HepG2 (cell line): ENCODE measurements at regions not wholly inside any gene's neighbourhood (a gene's known extent, or its start where the extent isn't known, plus 50 kb on each side); places are given as distances from the start of the nearest gene placed in this dataset.

Experiments
- ATF7 ChIP-seq, 2 experiments: fragments of 450-650 bp in 1 of 2; sonication (generic) in 1 of 2; formaldehyde crosslinking in 1 of 2; IDR thresholded peaks; 2 replicates each; pipeline versions ENCODE4 v1.4.0 to v1.6.1; 2016 to 2020; ENCODE audit warnings: antibody characterized with exemption in 1 of 2, mild to moderate bottlenecking in 1 of 2, missing genetic modification reagents in 1 of 2
- CREB1 ChIP-seq, 2 experiments: fragments of 450-650 bp in 1 of 2; IDR thresholded peaks; 2 replicates each; pipeline ENCODE4 v1.6.1; 2016 to 2017; ENCODE audit warnings: control low read depth in 1 of 2, mild to moderate bottlenecking in 1 of 2, missing compliant biosample characterization in 1 of 2, missing genetic modification characterization in 1 of 2
- MYNN ChIP-seq: sonication (generic); formaldehyde crosslinking; IDR thresholded peaks from 2 replicates; pipeline ENCODE4 v1.4.0; 2020; ENCODE audit warnings: mild to moderate bottlenecking, low read depth, missing genetic modification reagents
- ONECUT2 ChIP-seq: sonication (generic); formaldehyde crosslinking; IDR thresholded peaks from 2 replicates; pipeline ENCODE4 v1.4.0; 2020; ENCODE audit warnings: missing genetic modification reagents
- POLR2A ChIP-seq, 2 experiments: IDR thresholded peaks; 2 replicates each; pipeline ENCODE4 v1.6.1; 2011; ENCODE audit warnings: low read depth in 2 of 2, low read length in 2 of 2, mild to moderate bottlenecking in 1 of 2, moderate library complexity in 1 of 2; ENCODE audit not compliant: insufficient read depth in 1 of 2
- STAT5B ChIP-seq: sonication (generic); formaldehyde crosslinking; IDR thresholded peaks from 2 replicates; pipeline ENCODE4 v1.4.0; 2020; ENCODE audit warnings: missing genetic modification reagents
- ZNF407 ChIP-seq: sonication (generic); formaldehyde crosslinking; IDR thresholded peaks from one replicate; pipeline ENCODE4 v1.5.1; 2020; ENCODE audit warnings: mild to moderate bottlenecking, missing genetic modification reagents; ENCODE audit errors: not compliant biosample characterization
- ZNF614 ChIP-seq: IDR thresholded peaks from 2 replicates; pipeline ENCODE4 v1.6.1; 2018; ENCODE audit warnings: missing biosample characterization, missing genetic modification reagents, inconsistent platforms, borderline replicate concordance
- ZNF781 ChIP-seq: sonication (generic); formaldehyde crosslinking; IDR thresholded peaks from 2 replicates; pipeline ENCODE4 v1.5.1; 2020; ENCODE audit warnings: borderline replicate concordance, mild to moderate bottlenecking, missing genetic modification reagents; ENCODE audit errors: not compliant biosample characterization
- TF ChIP-seq, protein P1 (sequence below): sonication (generic); formaldehyde crosslinking; IDR thresholded peaks from 2 replicates; pipeline ENCODE4 v1.5.0; 2020; ENCODE audit warnings: mild to moderate bottlenecking, missing genetic modification reagents, moderate library complexity

- no peak for TF ChIP-seq MYNN (CRISPR knock-in tag)
- no peak for TF ChIP-seq ZNF614 (CRISPR knock-in tag)
- no peak for TF ChIP-seq STAT5B (CRISPR knock-in tag)
- TF ChIP-seq CREB1 (IDR thresholded peaks at IDR 0.05): no peak
- no peak for TF ChIP-seq CREB1 (CRISPR knock-in tag; IDR thresholded peaks at IDR 0.05)
- TF ChIP-seq, protein P1, sequence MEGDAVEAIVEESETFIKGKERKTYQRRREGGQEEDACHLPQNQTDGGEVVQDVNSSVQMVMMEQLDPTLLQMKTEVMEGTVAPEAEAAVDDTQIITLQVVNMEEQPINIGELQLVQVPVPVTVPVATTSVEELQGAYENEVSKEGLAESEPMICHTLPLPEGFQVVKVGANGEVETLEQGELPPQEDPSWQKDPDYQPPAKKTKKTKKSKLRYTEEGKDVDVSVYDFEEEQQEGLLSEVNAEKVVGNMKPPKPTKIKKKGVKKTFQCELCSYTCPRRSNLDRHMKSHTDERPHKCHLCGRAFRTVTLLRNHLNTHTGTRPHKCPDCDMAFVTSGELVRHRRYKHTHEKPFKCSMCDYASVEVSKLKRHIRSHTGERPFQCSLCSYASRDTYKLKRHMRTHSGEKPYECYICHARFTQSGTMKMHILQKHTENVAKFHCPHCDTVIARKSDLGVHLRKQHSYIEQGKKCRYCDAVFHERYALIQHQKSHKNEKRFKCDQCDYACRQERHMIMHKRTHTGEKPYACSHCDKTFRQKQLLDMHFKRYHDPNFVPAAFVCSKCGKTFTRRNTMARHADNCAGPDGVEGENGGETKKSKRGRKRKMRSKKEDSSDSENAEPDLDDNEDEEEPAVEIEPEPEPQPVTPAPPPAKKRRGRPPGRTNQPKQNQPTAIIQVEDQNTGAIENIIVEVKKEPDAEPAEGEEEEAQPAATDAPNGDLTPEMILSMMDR: no peak
- no peak for TF ChIP-seq ATF7 (IDR thresholded peaks at IDR 0.05)
- no peak for TF ChIP-seq ATF7 (CRISPR knock-in tag; IDR thresholded peaks at IDR 0.05)
- TF ChIP-seq POLR2A (IDR thresholded peaks at IDR 0.05; ENCODE audit: insufficient read depth in 1 of 2, low read depth in 2 of 2, low read length in 2 of 2): no peak
- no peak for TF ChIP-seq ONECUT2 (CRISPR knock-in tag)
- no peak for TF ChIP-seq ZNF407 (CRISPR knock-in tag)
- no peak for TF ChIP-seq ZNF781
Observed at GRCh38 chr1:187714470-187714869, 885.7 kb downstream of the PLA2G4A start.
